ENCODE measurements at regions not wholly inside any gene's neighbourhood (a gene's known extent, or its start where the extent isn't known, plus 50 kb on each side); places are given as distances from the start of the nearest gene placed in this dataset.

- H3K27ac ChIP-seq (replicated peaks in 1 of 4): no peak overlapping the region
- H3K27me3 ChIP-seq: no peaks in the 10 kb centered on the region
- H3K36me3 ChIP-seq: no peaks in the 10 kb centered on the region
- H3K4me3 ChIP-seq: no peak overlapping the region
- TF ChIP-seq EP300 (IDR thresholded peaks at IDR 0.05) (no peak), CTCF (IDR thresholded peaks at IDR 0.05) (peak; percentile 47 to 71 (median 64))
- H3K9me3 ChIP-seq: no peaks in the 10 kb centered on the region
- DNase-seq (ENCODE audit: extremely low spot score): peak; percentile 74
- WGBS: 70% methylated on average over 8 of the region's 8 CpGs
- intact Hi-C loops (cut with DNase I): no loop called here
- no peaks in the 10 kb centered on the region for H3K4me1 ChIP-seq
Measured at GRCh38 chr3:157572559-157573270, 69.5 kb upstream of the VEPH1 start.

- H3K4me3 ChIP-seq: no peak overlapping the region
- DNase-seq (ENCODE audit: extremely low spot score): no peak
- WGBS: 92% methylated on average over 1 of the region's 1 CpG
- peaks cover 0 to 4% (median 0%) of the 10 kb centered on the region in 4 donors for H3K9me3 ChIP-seq
- no peak overlapping the region for H3K27ac ChIP-seq (replicated peaks in 1 of 4)
- H3K4me1 ChIP-seq: no peaks in the 10 kb centered on the region
- no peaks in the 10 kb centered on the region for H3K36me3 ChIP-seq
- TF ChIP-seq POLR2AphosphoS5 (IDR thresholded peaks at IDR 0.05): no peak
- no peak for TF ChIP-seq CTCF (IDR thresholded peaks at IDR 0.05)
- no peak for TF ChIP-seq POLR2A (IDR thresholded peaks at IDR 0.05; ENCODE audit: low read depth)
- no peak for TF ChIP-seq EP300 (IDR thresholded peaks at IDR 0.05)
- no peaks in the 10 kb centered on the region for H3K27me3 ChIP-seq
- intact Hi-C loops (cut with DNase I): no loop called here
Measured at GRCh38 chr3:157566596-157566995, 63.4 kb upstream of the VEPH1 start.

DNA sequence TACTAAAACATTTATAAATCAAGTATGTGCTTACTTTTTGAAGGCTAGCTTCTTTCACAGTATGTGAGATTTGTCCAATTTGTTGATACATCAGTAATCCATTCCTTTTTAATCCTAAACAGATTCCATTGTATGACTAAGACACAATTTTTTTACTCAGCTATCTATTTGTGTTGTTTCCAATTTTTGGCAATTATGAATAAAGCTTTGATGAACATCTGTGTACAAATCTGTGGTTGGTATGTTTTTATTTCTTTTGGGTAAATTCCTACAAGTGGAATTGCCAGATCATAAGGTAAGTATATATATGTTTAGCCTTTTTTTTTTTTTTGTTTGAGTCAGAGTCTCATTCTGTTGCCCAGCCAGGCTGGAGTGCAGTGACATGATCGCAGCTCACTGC lies 56.2 kb upstream of the VEPH1 start:
- intact Hi-C loops (cut with DNase I): no loop called here
- H3K36me3 ChIP-seq: no peaks in the 10 kb centered on the region
- WGBS: 91% methylated on average over 1 of the region's 1 CpG
- H3K4me3 ChIP-seq: no peak overlapping the region
- peaks cover 0 to 4% (median 0%) of the 10 kb centered on the region in 4 donors for H3K9me3 ChIP-seq
- no peaks in the 10 kb centered on the region for H3K27me3 ChIP-seq
- no peak overlapping the region for H3K27ac ChIP-seq (replicated peaks in 1 of 4)
- DNase-seq (ENCODE audit: extremely low spot score): no peak
- TF ChIP-seq EP300 (IDR thresholded peaks at IDR 0.05): no peak
- no peak for TF ChIP-seq POLR2A (IDR thresholded peaks at IDR 0.05; ENCODE audit: low read depth)
- TF ChIP-seq POLR2AphosphoS5 (IDR thresholded peaks at IDR 0.05): no peak
- no peak for TF ChIP-seq CTCF (IDR thresholded peaks at IDR 0.05)
- no peaks in the 10 kb centered on the region for H3K4me1 ChIP-seq

Small RNA genes lying in the stretch of these regions (small RNA-seq; reads per million reads assigned to genes)
- 0 reads per million in 3 donors for gene RN7SKP46
